H9 (cell line): ENCODE measurements at regions not wholly inside any gene's neighbourhood (a gene's known extent, or its start where the extent isn't known, plus 50 kb on each side); places are given as distances from the start of the nearest gene placed in this dataset.

Source experiments
- DNase-seq: peaks from one replicate; pipeline ENCODE4 v3.0.0-alpha.2; 2017
- H2AFZ ChIP-seq: one replicate; pipeline ENCODE4 v1.6.1; 2013; ENCODE audit warnings: mild to moderate bottlenecking, low read length, control low read depth, moderate library complexity
- H2AK5ac ChIP-seq: 2 replicates; pipeline ENCODE4 v1.6.1; 2013; ENCODE audit warnings: low read length, control low read depth, mixed read lengths; ENCODE audit not compliant: insufficient read length
- H2BK120ac ChIP-seq: one replicate; pipeline ENCODE4 v1.6.1; 2013; ENCODE audit warnings: low read depth, mild to moderate bottlenecking, low read length, control low read depth, inconsistent platforms; ENCODE audit not compliant: poor library complexity, severe bottlenecking
- H2BK12ac ChIP-seq: 2 replicates; pipeline ENCODE4 v1.6.1; 2013; ENCODE audit warnings: low read length, control low read depth, mixed read lengths, low read depth; ENCODE audit not compliant: insufficient read length
- H2BK15ac ChIP-seq: 2 replicates; pipeline ENCODE4 v1.6.1; 2013; ENCODE audit warnings: low read depth, low read length, control low read depth
- H2BK20ac ChIP-seq: one replicate; pipeline ENCODE4 v1.6.1; 2013; ENCODE audit warnings: low read depth, mild to moderate bottlenecking, low read length, control low read depth, inconsistent platforms; ENCODE audit not compliant: poor library complexity, severe bottlenecking
- H2BK5ac ChIP-seq: 2 replicates; pipeline ENCODE4 v1.6.1; 2013; ENCODE audit warnings: low read length, control low read depth, mixed read lengths; ENCODE audit not compliant: insufficient read length
- H3K14ac ChIP-seq: 2 replicates; pipeline ENCODE4 v1.6.1; 2013; ENCODE audit warnings: low read length, control low read depth; ENCODE audit not compliant: insufficient read depth
- H3K18ac ChIP-seq: 2 replicates; pipeline ENCODE4 v1.6.1; 2013; ENCODE audit warnings: low read depth, mild to moderate bottlenecking, mixed read lengths, low read length, control low read depth; ENCODE audit not compliant: insufficient read length
- H3K23ac ChIP-seq: 2 replicates; pipeline ENCODE4 v1.6.1; 2013; ENCODE audit warnings: low read length, control low read depth, mixed read lengths, low read depth; ENCODE audit not compliant: insufficient read length
- H3K23me2 ChIP-seq: 2 replicates; pipeline ENCODE4 v1.6.1; 2013; ENCODE audit warnings: low read depth, mild to moderate bottlenecking, mixed read lengths, low read length, control low read depth; ENCODE audit not compliant: insufficient read length, poor library complexity, severe bottlenecking
- H3K27ac ChIP-seq: 2 replicates; pipeline ENCODE4 v1.5.1; 2013; ENCODE audit warnings: low read length, control low read depth, mixed read lengths, low read depth; ENCODE audit not compliant: insufficient read length
- H3K27me3 ChIP-seq: 2 replicates; pipeline ENCODE4 v1.6.1; 2013; ENCODE audit warnings: low read length, control low read depth, inconsistent platforms; ENCODE audit not compliant: insufficient read depth
- H3K4ac ChIP-seq: 2 replicates; pipeline ENCODE4 v1.6.1; 2013; ENCODE audit warnings: low read depth, mild to moderate bottlenecking, control low read depth, inconsistent platforms, low read length, moderate library complexity
- H3K4me1 ChIP-seq: 2 replicates; pipeline ENCODE4 v1.6.1; 2013; ENCODE audit warnings: low read length, control low read depth, inconsistent platforms; ENCODE audit not compliant: insufficient read depth
- H3K4me2 ChIP-seq: 2 replicates; pipeline ENCODE4 v1.6.1; 2013; ENCODE audit warnings: low read length, control low read depth, mixed read lengths; ENCODE audit not compliant: insufficient read length, insufficient read depth
- H3K56ac ChIP-seq: 2 replicates; pipeline ENCODE4 v1.6.1; 2013; ENCODE audit warnings: low read depth, mild to moderate bottlenecking, mixed read lengths, low read length, control low read depth; ENCODE audit not compliant: insufficient read length
- H3K79me1 ChIP-seq: 2 replicates; pipeline ENCODE4 v1.6.1; 2013; ENCODE audit warnings: low read depth, mild to moderate bottlenecking, moderate library complexity, low read length, control low read depth, inconsistent platforms; ENCODE audit not compliant: insufficient read depth, poor library complexity, severe bottlenecking
- H3K79me2 ChIP-seq: 2 replicates; pipeline ENCODE4 v1.6.1; 2013; ENCODE audit warnings: low read length, control low read depth, inconsistent platforms; ENCODE audit not compliant: insufficient read depth
- H3K9ac ChIP-seq: 2 replicates; pipeline ENCODE4 v1.6.1; 2013; ENCODE audit warnings: low read length, control low read depth, mixed read lengths; ENCODE audit not compliant: insufficient read length; ENCODE audit errors: extremely low read depth
- H3K9me3 ChIP-seq: one replicate; pipeline ENCODE4 v1.6.1; 2013; ENCODE audit warnings: low read depth, low read length, inconsistent platforms; ENCODE audit not compliant: control insufficient read depth
- H3T11ph ChIP-seq: one replicate; pipeline ENCODE4 v1.6.1; 2013; ENCODE audit warnings: mild to moderate bottlenecking, low read length, control low read depth, inconsistent platforms
- H4K20me1 ChIP-seq: one replicate; pipeline ENCODE4 v1.6.1; 2013; ENCODE audit not compliant: control insufficient read depth, insufficient read length, insufficient read depth
- H4K5ac ChIP-seq: 2 replicates; pipeline ENCODE4 v1.6.1; 2013; ENCODE audit warnings: low read depth, mild to moderate bottlenecking, mixed read lengths, low read length, control low read depth; ENCODE audit not compliant: insufficient read length
- H4K8ac ChIP-seq: replicated peaks from 2 replicates; pipeline ENCODE4 v1.6.1; 2013; ENCODE audit warnings: low read length, control low read depth, mixed read lengths, low read depth; ENCODE audit not compliant: insufficient read length
- H4K91ac ChIP-seq: 2 replicates; pipeline ENCODE4 v1.6.1; 2013; ENCODE audit warnings: low read depth, mild to moderate bottlenecking, moderate library complexity, mixed read lengths, low read length, control low read depth; ENCODE audit not compliant: insufficient read length
- H3K27ac Mint-ChIP-seq, 3 experiments: 2 replicates in 2 of 3; 3 replicates in 1 of 3; pipeline ENCODE4 v1.8.0; 2020 to 2021; ENCODE audit warnings: mixed read lengths in 3 of 3, mild to moderate bottlenecking in 1 of 3, moderate library complexity in 1 of 3
- H3K27me3 Mint-ChIP-seq: 2 replicates; pipeline ENCODE4 v1.8.0; 2021; ENCODE audit warnings: low read depth, mild to moderate bottlenecking, moderate library complexity, mixed read lengths
- H3K36me3 Mint-ChIP-seq, 3 experiments: 2 replicates in 2 of 3; 3 replicates in 1 of 3; pipeline ENCODE4 v1.8.0; 2020 to 2021; ENCODE audit warnings: low read depth in 3 of 3, mixed read lengths in 3 of 3; ENCODE audit not compliant: insufficient read depth in 1 of 3
- H3K4me1 Mint-ChIP-seq, 2 experiments: 2 replicates each; pipeline ENCODE4 v1.8.0; 2020; ENCODE audit warnings: mixed read lengths in 2 of 2
- H3K4me3 Mint-ChIP-seq, 2 experiments: 2 replicates in 1 of 2; 3 replicates in 1 of 2; pipeline ENCODE4 v1.8.0; 2020 to 2021; ENCODE audit warnings: mild to moderate bottlenecking in 2 of 2, mixed read lengths in 2 of 2, moderate library complexity in 1 of 2
- H3K9me3 Mint-ChIP-seq, 2 experiments: 2 replicates in 1 of 2; 3 replicates in 1 of 2; pipeline ENCODE4 v1.8.0; 2020; ENCODE audit warnings: mild to moderate bottlenecking in 2 of 2, mixed read lengths in 2 of 2, moderate library complexity in 1 of 2
- WGBS: extraction: QIAGEN DNeasy Blood & Tissue Kit; methylation state at CpG from one replicate; pipeline ENCODE4 v1.1.7; 2013; ENCODE audit warnings: missing lambda C conversion rate, low lambda C conversion rate, mixed read lengths; ENCODE audit not compliant: insufficient read length; ENCODE audit errors: extremely low coverage; 5-methylcytosine and 5-hydroxymethylcytosine counted together
- TF ChIP-seq, protein P1 (sequence below): fragments of 200-600 bp; sonication (generic); conservative IDR thresholded peaks from 3 replicates; pipeline ENCODE4 v1.8.0; 2021; ENCODE audit warnings: antibody characterized with exemption, mild to moderate bottlenecking

DNA sequence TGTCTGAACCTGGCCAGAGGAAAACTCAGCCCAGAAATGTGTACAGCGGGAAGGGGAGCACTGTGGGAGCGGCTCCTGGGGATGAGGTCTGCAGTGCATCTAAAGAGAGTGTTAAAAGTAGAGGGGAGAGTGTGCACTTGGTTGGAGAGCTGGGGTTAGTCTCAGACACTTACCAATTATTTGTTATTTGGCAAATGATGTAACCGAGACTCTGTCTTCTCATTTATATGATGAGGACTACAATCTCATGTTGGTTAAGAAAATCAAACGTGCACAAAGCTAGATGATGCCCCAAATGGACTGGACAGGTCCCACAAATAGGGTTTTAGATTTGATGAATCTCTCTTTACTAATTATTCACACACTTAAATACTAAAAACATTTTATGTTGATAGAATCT lies 962.4 kb downstream of the GATA3 start:
- Histone ChIP-seq H2BK20ac (no peak overlapping the region), H3K4me2 (no peak overlapping the region), H3K4me1 (no peaks in the 10 kb centered on the region), H3K27ac (no peak overlapping the region), H4K8ac (no peak overlapping the region), H3K79me1 (no peaks in the 10 kb centered on the region), H3K4ac (no peak overlapping the region), H2BK5ac (no peak overlapping the region), H2BK120ac (no peak overlapping the region), H3K9me3 (no peaks in the 10 kb centered on the region), H2AFZ (no peak overlapping the region), H3T11ph (no peak overlapping the region), H2BK12ac (no peak overlapping the region), H2AK5ac (no peak overlapping the region), H3K14ac (no peak overlapping the region; the same call in 1 of the 2 replicates), H3K79me2 (no peaks in the 10 kb centered on the region), H3K27me3 (no peaks in the 10 kb centered on the region), H2BK15ac (no peak overlapping the region), H4K20me1 (no peaks in the 10 kb centered on the region), H3K23me2 (no peaks in the 10 kb centered on the region), H4K91ac (no peak overlapping the region), H3K9ac (no peak overlapping the region), H4K5ac (no peak overlapping the region), H3K56ac (no peak overlapping the region), H3K18ac (no peak overlapping the region), H3K23ac (no peak overlapping the region)
- Mint-ChIP-seq H3K4me1 (peaks cover 0 to 13% of the 10 kb centered on the region in 2 experiments; a peak in 2 of 4 replicates), H3K27ac (no peak overlapping the region), H3K9me3 (no peaks in the 10 kb centered on the region), H3K36me3 (no peaks in the 10 kb centered on the region), H3K4me3 (no peak overlapping the region), H3K27me3 (no peaks in the 10 kb centered on the region)
- no peak for DNase-seq
- WGBS = no CpG with 5 or more reads among the region's 4 CpGs
- TF ChIP-seq, protein P1, sequence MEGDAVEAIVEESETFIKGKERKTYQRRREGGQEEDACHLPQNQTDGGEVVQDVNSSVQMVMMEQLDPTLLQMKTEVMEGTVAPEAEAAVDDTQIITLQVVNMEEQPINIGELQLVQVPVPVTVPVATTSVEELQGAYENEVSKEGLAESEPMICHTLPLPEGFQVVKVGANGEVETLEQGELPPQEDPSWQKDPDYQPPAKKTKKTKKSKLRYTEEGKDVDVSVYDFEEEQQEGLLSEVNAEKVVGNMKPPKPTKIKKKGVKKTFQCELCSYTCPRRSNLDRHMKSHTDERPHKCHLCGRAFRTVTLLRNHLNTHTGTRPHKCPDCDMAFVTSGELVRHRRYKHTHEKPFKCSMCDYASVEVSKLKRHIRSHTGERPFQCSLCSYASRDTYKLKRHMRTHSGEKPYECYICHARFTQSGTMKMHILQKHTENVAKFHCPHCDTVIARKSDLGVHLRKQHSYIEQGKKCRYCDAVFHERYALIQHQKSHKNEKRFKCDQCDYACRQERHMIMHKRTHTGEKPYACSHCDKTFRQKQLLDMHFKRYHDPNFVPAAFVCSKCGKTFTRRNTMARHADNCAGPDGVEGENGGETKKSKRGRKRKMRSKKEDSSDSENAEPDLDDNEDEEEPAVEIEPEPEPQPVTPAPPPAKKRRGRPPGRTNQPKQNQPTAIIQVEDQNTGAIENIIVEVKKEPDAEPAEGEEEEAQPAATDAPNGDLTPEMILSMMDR = no peak
